ENCODE measurements at regions not wholly inside any gene's neighbourhood (a gene's known extent, or its start where the extent isn't known, plus 50 kb on each side); places are given as distances from the start of the nearest gene placed in this dataset.

DNA sequence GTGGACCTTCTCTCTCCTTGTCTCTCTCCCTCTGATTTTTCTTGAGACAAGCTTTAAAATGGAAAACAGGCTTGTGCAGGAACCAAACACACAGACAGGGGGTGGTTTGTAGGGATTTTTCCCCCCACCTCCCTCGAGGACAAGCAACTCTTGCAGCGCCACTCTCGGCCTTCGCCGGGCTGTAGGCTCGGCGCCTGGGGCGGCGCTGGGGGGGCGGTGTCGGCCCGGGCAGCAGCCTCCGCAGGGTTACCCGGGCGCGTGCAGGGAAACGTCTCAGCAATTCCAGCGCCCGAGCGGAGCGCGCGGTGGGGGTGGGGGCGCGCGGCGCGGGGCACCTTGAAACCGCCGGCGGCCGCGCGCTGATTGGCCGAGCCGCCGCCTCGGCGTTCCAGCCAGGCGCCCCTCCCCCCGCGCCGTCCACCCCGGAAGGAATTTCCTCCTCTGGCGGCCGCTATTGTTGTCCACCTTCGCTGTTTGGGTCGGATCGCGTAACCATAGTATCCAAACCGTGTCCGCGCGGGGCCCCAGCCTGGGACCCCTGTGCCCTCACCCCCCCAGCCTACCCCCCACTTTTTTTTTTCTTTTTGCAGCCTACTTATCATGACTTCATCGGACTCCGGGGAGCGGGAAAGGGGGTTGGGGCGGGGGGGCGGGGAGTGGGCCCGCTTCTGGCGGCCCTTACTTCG lies 59.8 kb upstream of the ACOT11 start:
- TF ChIP-seq, protein P1, sequence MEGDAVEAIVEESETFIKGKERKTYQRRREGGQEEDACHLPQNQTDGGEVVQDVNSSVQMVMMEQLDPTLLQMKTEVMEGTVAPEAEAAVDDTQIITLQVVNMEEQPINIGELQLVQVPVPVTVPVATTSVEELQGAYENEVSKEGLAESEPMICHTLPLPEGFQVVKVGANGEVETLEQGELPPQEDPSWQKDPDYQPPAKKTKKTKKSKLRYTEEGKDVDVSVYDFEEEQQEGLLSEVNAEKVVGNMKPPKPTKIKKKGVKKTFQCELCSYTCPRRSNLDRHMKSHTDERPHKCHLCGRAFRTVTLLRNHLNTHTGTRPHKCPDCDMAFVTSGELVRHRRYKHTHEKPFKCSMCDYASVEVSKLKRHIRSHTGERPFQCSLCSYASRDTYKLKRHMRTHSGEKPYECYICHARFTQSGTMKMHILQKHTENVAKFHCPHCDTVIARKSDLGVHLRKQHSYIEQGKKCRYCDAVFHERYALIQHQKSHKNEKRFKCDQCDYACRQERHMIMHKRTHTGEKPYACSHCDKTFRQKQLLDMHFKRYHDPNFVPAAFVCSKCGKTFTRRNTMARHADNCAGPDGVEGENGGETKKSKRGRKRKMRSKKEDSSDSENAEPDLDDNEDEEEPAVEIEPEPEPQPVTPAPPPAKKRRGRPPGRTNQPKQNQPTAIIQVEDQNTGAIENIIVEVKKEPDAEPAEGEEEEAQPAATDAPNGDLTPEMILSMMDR (IDR thresholded peaks at IDR 0.05) = peak in 3 of 4 experiments; percentile 9 to 38 (median 35)
- peak; percentile 10 for TF ChIP-seq POLR2A (IDR thresholded peaks at IDR 0.05)
